Pancreas (tissue), 10 donors: ENCODE measurements at regions not wholly inside any gene's neighbourhood (a gene's known extent, or its start where the extent isn't known, plus 50 kb on each side); places are given as distances from the start of the nearest gene placed in this dataset.
A peak's percentile ranks its signal among the peaks of the same experiment; 100 is the strongest.

Source experiments
- ATAC-seq, 4 donors: fragments of 200-7000 bp; cut with Tn5 transposase; one replicate each; pipeline versions ENCODE4 v1.8.0 to v1.9.1; 2020; ENCODE audit warnings: mild to moderate bottlenecking in 4 of 4, moderate library complexity in 4 of 4
- DNase-seq, 6 donors: peaks; one replicate each; pipeline ENCODE4 v3.0.0-alpha.2; 2020
- FAIRE-seq: peaks from 2 replicates; lab custom pipeline; 2012; peaks lifted over from hg19 to GRCh38; lab: Jason Lieb, UNC
- H3K27ac ChIP-seq, 4 donors: fragments of 200-600 bp; sonication (generic); 1 replicate in 3 of 4; 2 replicates in 1 of 4; pipeline versions ENCODE4 v1.5.0 to v1.8.0; 2020
- H3K27me3 ChIP-seq, 4 donors: fragments of 200-600 bp; one replicate each; pipeline ENCODE4 v1.8.0; 2021
- H3K36me3 ChIP-seq, 3 donors: fragments of 200-600 bp; sonication (generic) in 1 of 3; one replicate each; pipeline versions ENCODE4 v1.5.0 to v1.8.0; 2020 to 2021
- H3K4me1 ChIP-seq, 3 donors: fragments of 200-600 bp; one replicate each; pipeline ENCODE4 v1.8.0; 2021
- H3K4me3 ChIP-seq, 4 donors: fragments of 200-600 bp; sonication (generic) in 2 of 4; one replicate each; pipeline versions ENCODE4 v1.5.0 to v1.8.0; 2020 to 2021
- H3K9me3 ChIP-seq, 4 donors: fragments of 200-600 bp; one replicate each; pipeline ENCODE4 v1.8.0; 2021
- CTCF ChIP-seq, 4 donors: fragments of 200-600 bp; sonication (generic) in 3 of 4; IDR thresholded peaks; one replicate each; pipeline versions ENCODE4 v1.5.0 to v1.8.0; 2021; ENCODE audit warnings: antibody characterized with exemption in 4 of 4
- WGBS, 2 donors: extraction: QIAGEN DNeasy Blood & Tissue Kit; methylation state at CpG; one replicate each; pipeline ENCODE4 v1.1.7; 2013; 5-methylcytosine and 5-hydroxymethylcytosine counted together
- intact Hi-C, 3 donors: fragments of 100-400 bp; cut with DNase I; formaldehyde crosslinking; loops; one replicate each; pipeline versions ENCODE4 v1.11.1 to v1.14.2; 2022
- donor health status: healthy with polysubstance abuse.
- donor health status: DM: no; HTN: no; CAD: no; lungs with moderate emphysema.
- donor health status: DM: no; HTN: no; CAD: no.
- donor health status: control.
- donor health status: control.
- donor health status: Bipolar disorder and iron deficiency.
- donor health status: DM: yes; HTN: yes; CAD: no.
- donor health status: DM: no; HTN: no; CAD: no.
- donor health status: DM: no; HTN: no; CAD: no.
- donor health status: DM: yes; HTN: yes; CAD: no.

DNA sequence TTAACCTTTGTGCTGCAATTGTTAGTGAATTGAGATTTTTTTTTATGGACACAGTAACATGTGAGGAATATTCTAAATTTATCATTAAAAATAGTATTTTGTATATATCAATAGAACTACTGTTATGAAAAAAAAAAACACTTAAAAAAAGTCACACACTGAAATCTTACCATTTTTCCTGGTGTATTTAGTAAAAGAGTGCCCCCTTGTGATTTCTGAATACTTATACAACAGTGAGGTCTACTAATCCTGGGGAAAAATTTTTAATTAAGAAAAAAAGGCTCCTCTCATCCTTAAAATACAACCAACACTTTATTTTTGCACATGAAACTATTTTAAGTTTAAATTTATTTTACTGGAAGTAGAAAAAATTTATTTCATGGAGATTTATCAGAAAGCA, 56.4 kb upstream of the SPOCK3 start:
- peak in 1 of 4 donors; percentile 5 for TF ChIP-seq CTCF (IDR thresholded peaks at IDR 0.05)
- FAIRE-seq (peak; percentile 37), ATAC-seq (no peak), DNase-seq (no peak)
- Histone ChIP-seq H3K36me3 (no peaks in the 10 kb centered on the region), H3K4me3 (no peak overlapping the region), H3K9me3 (no peaks in the 10 kb centered on the region), H3K4me1 (no peaks in the 10 kb centered on the region), H3K27me3 (no peaks in the 10 kb centered on the region), H3K27ac (no peak overlapping the region)
- intact Hi-C loops: loop anchor here in 1 of 3 donors (10.0 kb wide), 1 partner anchor 276 kb away; no protein-coding TSS in a partner anchor

DNA sequence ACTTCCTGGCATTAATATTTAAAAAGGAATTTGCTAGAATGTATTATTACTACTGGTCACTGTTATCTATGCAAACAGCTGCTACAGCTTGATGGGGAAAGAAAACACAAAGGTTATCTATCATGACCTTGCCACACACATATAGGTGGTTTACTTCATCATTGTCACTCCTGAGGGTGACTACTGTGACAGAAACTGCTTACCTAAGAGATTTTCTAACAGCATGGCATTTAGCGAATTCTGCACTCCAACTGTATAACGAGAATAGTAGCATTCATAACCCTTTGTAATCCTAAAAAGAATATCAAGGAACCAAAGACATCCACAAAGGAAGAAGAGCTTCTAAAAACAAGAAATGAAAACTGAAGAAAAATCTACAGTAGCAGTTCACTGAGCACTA, 74.6 kb upstream of the SPOCK3 start:
- FAIRE-seq (no peak), DNase-seq (no peak), ATAC-seq (no peak)
- no peaks in the 10 kb centered on the region for H3K27me3 ChIP-seq
- H3K36me3 ChIP-seq: no peaks in the 10 kb centered on the region
- intact Hi-C loops: no loop called here
- H3K9me3 ChIP-seq: no peaks in the 10 kb centered on the region
- H3K4me1 ChIP-seq: no peaks in the 10 kb centered on the region
- whole genome bisulfite sequencing, 2 donors: 12 to 17% methylated on average over 2 of the region's 2 CpGs
- no peak overlapping the region for H3K27ac ChIP-seq
- TF ChIP-seq CTCF (IDR thresholded peaks at IDR 0.05): no peak
- H3K4me3 ChIP-seq: no peak overlapping the region

GRCh38 chr4:167321299-167321698, 87.0 kb upstream of the SPOCK3 start:
- TF ChIP-seq CTCF (IDR thresholded peaks at IDR 0.05): no peak
- Histone ChIP-seq H3K36me3 (no peaks in the 10 kb centered on the region), H3K4me3 (no peak overlapping the region), H3K27me3 (no peaks in the 10 kb centered on the region), H3K4me1 (no peaks in the 10 kb centered on the region), H3K9me3 (no peaks in the 10 kb centered on the region), H3K27ac (no peak overlapping the region)
- no peak for FAIRE-seq
- ATAC-seq: no peak
- intact Hi-C loops: no loop called here
- DNase-seq: no peak
- 64 to 80% methylated on average over 4 of the region's 4 CpGs for WGBS, 2 donors

- Histone ChIP-seq H3K4me3 (no peak overlapping the region), H3K9me3 (no peaks in the 10 kb centered on the region), H3K36me3 (no peaks in the 10 kb centered on the region), H3K27me3 (no peaks in the 10 kb centered on the region), H3K27ac (no peak overlapping the region), H3K4me1 (no peaks in the 10 kb centered on the region)
- DNase-seq: no peak
- no peak for ATAC-seq
- 63 to 67% methylated on average over 6 of the region's 6 CpGs for WGBS, 2 donors
- intact Hi-C loops: no loop called here
- no peak for TF ChIP-seq CTCF (IDR thresholded peaks at IDR 0.05)
- no peak for FAIRE-seq
These were observed 105.5 kb upstream of the SPOCK3 start for GRCh38 chr4:167339781-167340180.

DNA sequence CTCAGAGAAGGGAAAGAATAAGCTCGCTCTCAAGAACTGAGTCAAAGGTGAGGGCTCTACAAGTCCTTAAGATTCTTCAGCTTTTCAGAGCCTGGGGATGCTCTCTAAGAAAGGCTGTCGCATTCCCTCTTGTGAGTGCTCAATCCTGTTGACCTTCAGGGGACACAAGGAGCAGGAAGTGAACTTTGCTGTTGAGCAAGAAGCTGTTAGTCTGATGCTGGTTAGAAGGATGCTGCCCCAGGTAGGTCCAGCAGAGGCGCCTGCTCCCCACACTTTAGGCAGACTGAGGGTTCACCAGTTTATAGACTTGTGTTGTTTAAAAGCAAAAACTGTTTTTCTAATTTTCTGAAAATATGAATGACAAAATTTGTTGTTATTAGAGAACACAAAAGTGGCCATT, 125.4 kb upstream of the SPOCK3 start:
- FAIRE-seq: no peak
- Histone ChIP-seq H3K36me3 (no peaks in the 10 kb centered on the region), H3K4me3 (no peak overlapping the region), H3K4me1 (no peaks in the 10 kb centered on the region), H3K27me3 (no peaks in the 10 kb centered on the region), H3K9me3 (no peaks in the 10 kb centered on the region), H3K27ac (no peak overlapping the region)
- DNase-seq: no peak
- TF ChIP-seq CTCF (IDR thresholded peaks at IDR 0.05): no peak
- ATAC-seq: no peak
- intact Hi-C loops: no loop called here
- 42 to 50% methylated on average over 3 of the region's 3 CpGs for WGBS, 2 donors
